ENCODE measurements at regions not wholly inside any gene's neighbourhood (a gene's known extent, or its start where the extent isn't known, plus 50 kb on each side); places are given as distances from the start of the nearest gene placed in this dataset.

DNA sequence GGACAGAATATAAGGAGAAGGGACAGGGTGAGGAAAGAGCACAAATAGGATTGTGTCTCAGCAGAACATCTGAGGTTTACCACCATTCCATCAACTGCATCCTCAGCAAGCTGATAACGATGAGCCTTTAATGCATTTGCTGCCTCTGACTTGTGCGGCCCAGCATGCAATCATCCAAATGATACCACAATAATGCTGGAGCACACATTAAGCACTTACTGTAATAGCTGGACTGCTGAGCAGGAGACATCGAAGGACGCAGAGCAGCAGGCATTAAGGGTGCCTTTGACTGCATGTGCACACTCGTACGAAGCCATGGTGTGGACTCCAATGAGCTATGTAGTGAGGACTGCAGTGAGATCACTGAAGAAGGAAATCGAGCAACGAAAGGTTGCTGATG, 469.4 kb downstream of the FOXO1 start:
- no peak for DNase-seq (ENCODE audit: low spot score, unreplicated experiment)

GRCh38 chr13:40197936-40198595, 468.4 kb downstream of the FOXO1 start:
- no peak for TF ChIP-seq CTCF (IDR thresholded peaks at IDR 0.05; ENCODE audit: unreplicated experiment)
- DNase-seq (ENCODE audit: low spot score, unreplicated experiment), result no peak
- no peaks in the 10 kb centered on the region for H3K36me3 Mint-ChIP-seq (ENCODE audit: insufficient read depth)
- H3K4me3 Mint-ChIP-seq (ENCODE audit: low read depth), result no peak overlapping the region
- H3K27me3 Mint-ChIP-seq, result peaks cover 11% of the 10 kb centered on the region
- H3K4me1 Mint-ChIP-seq (ENCODE audit: low read depth), result peaks cover 1% of the 10 kb centered on the region
- H3K27ac Mint-ChIP-seq, result no peak overlapping the region
- H3K9me3 Mint-ChIP-seq (ENCODE audit: low read depth), result peaks cover 2% of the 10 kb centered on the region

More for the DNA sequence above, 469.4 kb downstream of the FOXO1 start:
- Mint-ChIP-seq H3K27ac (no peak overlapping the region), H3K27me3 (peaks cover 11% of the 10 kb centered on the region), H3K4me3 (ENCODE audit: low read depth) (no peak overlapping the region), H3K4me1 (ENCODE audit: low read depth) (peaks cover 6% of the 10 kb centered on the region), H3K9me3 (ENCODE audit: low read depth) (peaks cover 2% of the 10 kb centered on the region), H3K36me3 (ENCODE audit: insufficient read depth) (no peaks in the 10 kb centered on the region)
- TF ChIP-seq CTCF (IDR thresholded peaks at IDR 0.05; ENCODE audit: unreplicated experiment), result no peak

DNA sequence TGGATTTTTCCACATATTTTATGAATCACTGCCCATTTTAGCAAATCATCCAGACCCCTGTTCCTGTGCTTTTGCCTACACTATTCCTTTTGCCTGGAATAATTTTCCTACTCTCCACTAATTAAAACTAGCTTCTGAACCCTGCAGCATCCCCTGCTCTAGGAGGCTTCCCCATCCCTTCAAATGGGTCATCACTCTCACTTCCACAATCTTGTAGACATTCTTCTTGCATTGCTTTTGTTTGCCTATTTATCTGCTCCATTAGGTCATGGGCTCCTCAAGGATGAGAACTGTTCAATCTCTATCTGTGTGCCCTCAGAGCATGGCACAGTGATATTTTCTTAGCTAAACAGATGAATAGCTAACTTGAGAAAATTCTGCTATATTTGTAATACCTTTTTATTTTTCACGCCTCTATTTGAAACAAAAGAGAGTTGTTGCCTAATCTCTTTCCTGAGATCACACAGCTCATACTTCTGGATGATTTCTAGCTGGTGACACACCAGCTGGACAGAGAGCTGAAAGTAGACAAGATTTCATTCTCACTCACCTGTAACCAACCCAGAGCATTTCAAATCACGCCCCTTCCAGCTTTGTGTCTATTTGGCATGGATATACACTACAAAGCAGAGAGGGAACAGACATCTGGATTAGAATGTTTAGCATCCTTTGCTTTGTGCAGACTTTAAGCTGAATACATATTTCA, 466.0 kb downstream of the FOXO1 start:
- Mint-ChIP-seq H3K36me3 (ENCODE audit: insufficient read depth) (no peaks in the 10 kb centered on the region), H3K4me3 (ENCODE audit: low read depth) (no peak overlapping the region), H3K4me1 (ENCODE audit: low read depth) (no peaks in the 10 kb centered on the region), H3K27me3 (no peaks in the 10 kb centered on the region), H3K9me3 (ENCODE audit: low read depth) (no peaks in the 10 kb centered on the region), H3K27ac (no peak overlapping the region)
- no peak for DNase-seq (ENCODE audit: low spot score, unreplicated experiment)
- TF ChIP-seq CTCF (IDR thresholded peaks at IDR 0.05; ENCODE audit: unreplicated experiment), result no peak

DNA sequence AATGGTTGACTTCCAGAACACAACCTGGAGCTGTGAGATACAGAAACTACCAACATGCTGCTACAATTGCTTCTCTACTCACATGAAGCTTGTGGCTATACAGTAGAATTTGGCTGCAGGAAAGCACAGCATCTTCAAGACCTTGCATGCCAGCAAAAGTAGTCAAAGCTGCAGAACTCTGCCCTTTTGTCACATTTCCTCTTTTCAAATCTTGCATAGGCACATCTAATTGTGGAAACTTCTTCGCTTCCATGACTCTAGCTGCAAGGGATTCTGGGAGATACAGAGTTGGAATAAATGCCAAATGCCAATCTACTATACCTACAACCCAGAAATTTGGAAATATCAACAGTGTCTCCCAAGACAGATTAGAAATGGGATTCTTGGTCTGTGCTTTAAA, 462.2 kb downstream of the FOXO1 start:
- DNase-seq (ENCODE audit: low spot score, unreplicated experiment), result no peak
- no peaks in the 10 kb centered on the region for H3K36me3 Mint-ChIP-seq (ENCODE audit: insufficient read depth)
- H3K27ac Mint-ChIP-seq, result no peak overlapping the region
- no peaks in the 10 kb centered on the region for H3K9me3 Mint-ChIP-seq (ENCODE audit: low read depth)
- H3K4me1 Mint-ChIP-seq (ENCODE audit: low read depth), result no peaks in the 10 kb centered on the region
- TF ChIP-seq CTCF (IDR thresholded peaks at IDR 0.05; ENCODE audit: unreplicated experiment), result no peak
- no peak overlapping the region for H3K4me3 Mint-ChIP-seq (ENCODE audit: low read depth)
- H3K27me3 Mint-ChIP-seq, result no peaks in the 10 kb centered on the region

- Mint-ChIP-seq H3K27ac (no peak overlapping the region), H3K36me3 (ENCODE audit: insufficient read depth) (no peaks in the 10 kb centered on the region), H3K27me3 (no peaks in the 10 kb centered on the region), H3K4me1 (ENCODE audit: low read depth) (no peaks in the 10 kb centered on the region), H3K9me3 (ENCODE audit: low read depth) (no peaks in the 10 kb centered on the region), H3K4me3 (ENCODE audit: low read depth) (no peak overlapping the region)
- DNase-seq (ENCODE audit: low spot score, unreplicated experiment), result no peak
- no peak for TF ChIP-seq CTCF (IDR thresholded peaks at IDR 0.05; ENCODE audit: unreplicated experiment)
Observed at GRCh38 chr13:40205771-40206240, 460.6 kb downstream of the FOXO1 start.
